Ishikawa (cell line): ENCODE measurements at regions not wholly inside any gene's neighbourhood (a gene's known extent, or its start where the extent isn't known, plus 50 kb on each side); places are given as distances from the start of the nearest gene placed in this dataset.

ENCODE experiments used
- CEBPB ChIP-seq: IDR thresholded peaks from 2 replicates; pipeline ENCODE4 v1.6.1; 2012
- CREB1 ChIP-seq: IDR thresholded peaks from 2 replicates; pipeline ENCODE4 v1.6.1; 2012; ENCODE audit warnings: low read depth
- EP300 ChIP-seq: IDR thresholded peaks from 2 replicates; pipeline ENCODE4 v1.6.1; 2012; ENCODE audit warnings: borderline replicate concordance
- MAX ChIP-seq: IDR thresholded peaks from 2 replicates; pipeline ENCODE4 v1.6.1; 2012
- RAD21 ChIP-seq: IDR thresholded peaks from 2 replicates; pipeline ENCODE4 v1.6.1; 2012; ENCODE audit warnings: low read depth
- REST ChIP-seq: IDR thresholded peaks from 2 replicates; pipeline ENCODE4 v1.6.1; 2012; ENCODE audit warnings: low read depth, mild to moderate bottlenecking
- TCF12 ChIP-seq: IDR thresholded peaks from 2 replicates; pipeline ENCODE4 v1.6.1; 2012; ENCODE audit warnings: low read depth
- ZBTB7A ChIP-seq: IDR thresholded peaks from 2 replicates; pipeline ENCODE4 v1.6.1; 2012; ENCODE audit warnings: low read depth

GRCh38 chr3:71964170-71964569 lies 179.2 kb upstream of the PROK2 start:
- TF ChIP-seq REST, result no peak
- no peak for TF ChIP-seq EP300
- no peak for TF ChIP-seq TCF12
- no peak for TF ChIP-seq RAD21
- no peak for TF ChIP-seq ZBTB7A
- TF ChIP-seq MAX, result no peak
- no peak for TF ChIP-seq CREB1
- no peak for TF ChIP-seq CEBPB
